SHP77 (cell line): ENCODE measurements at regions not wholly inside any gene's neighbourhood (a gene's known extent, or its start where the extent isn't known, plus 50 kb on each side); places are given as distances from the start of the nearest gene placed in this dataset.

Experiments used
- DNase-seq, 2 experiments: peaks; one replicate each; lab custom pipeline; 2025; lab: John Stamatoyannopoulos, UW

GRCh38 chr2:118237451-118237850 is 149.2 kb downstream of the INSIG2 start:
- DNase-seq: no peak

GRCh38 chr2:118232796-118233195 is 144.5 kb downstream of the INSIG2 start:
- no peak for DNase-seq

- DNase-seq: no peak
These were observed 144.1 kb downstream of the INSIG2 start for GRCh38 chr2:118232391-118232790.

- no peak for DNase-seq
These were observed 143.5 kb downstream of the INSIG2 start for GRCh38 chr2:118231759-118232158.

GRCh38 chr2:118227698-118228508 is 139.6 kb downstream of the INSIG2 start:
- DNase-seq: no peak

- DNase-seq: no peak
These were observed 137.4 kb downstream of the INSIG2 start for GRCh38 chr2:118225666-118226065.

GRCh38 chr2:118224895-118225311 is 136.6 kb downstream of the INSIG2 start:
- no peak for DNase-seq

- DNase-seq: no peak
These were observed 136.0 kb downstream of the INSIG2 start for GRCh38 chr2:118223992-118224894.

GRCh38 chr2:118223511-118223991 is 135.3 kb downstream of the INSIG2 start:
- DNase-seq: no peak

GRCh38 chr2:118222672-118223421 is 134.6 kb downstream of the INSIG2 start:
- DNase-seq: no peak

GRCh38 chr2:118222273-118222594 is 134.0 kb downstream of the INSIG2 start:
- no peak for DNase-seq

- DNase-seq: peak; percentile 14 to 34
These were observed 133.4 kb downstream of the INSIG2 start for GRCh38 chr2:118221536-118222272.

- no peak for DNase-seq
These were observed 131.3 kb downstream of the INSIG2 start for GRCh38 chr2:118219611-118220010.

- DNase-seq: no peak
These were observed 128.0 kb downstream of the INSIG2 start for GRCh38 chr2:118216224-118216623.

- DNase-seq: no peak
These were observed 121.5 kb downstream of the INSIG2 start for GRCh38 chr2:118209727-118210126.

- DNase-seq: no peak
These were observed 119.6 kb downstream of the INSIG2 start for GRCh38 chr2:118207889-118208288.

GRCh38 chr2:118202707-118203303 is 114.5 kb downstream of the INSIG2 start:
- peak; percentile 32 to 57 for DNase-seq

GRCh38 chr2:118198268-118198667 is 110.0 kb downstream of the INSIG2 start:
- DNase-seq: no peak

- DNase-seq: no peak
These were observed 108.9 kb downstream of the INSIG2 start for GRCh38 chr2:118197011-118197675.

- DNase-seq: peak; percentile 78 to 86
These were observed 102.2 kb downstream of the INSIG2 start for GRCh38 chr2:118190474-118190873.
